SH-SY5Y (cell line): ENCODE measurements at regions not wholly inside any gene's neighbourhood (a gene's known extent, or its start where the extent isn't known, plus 50 kb on each side); places are given as distances from the start of the nearest gene placed in this dataset.

Experiments used
- GATA2 ChIP-seq: IDR thresholded peaks from 2 replicates; pipeline ENCODE4 v1.6.1; 2011; ENCODE audit warnings: mild to moderate bottlenecking, low read depth, low read length
- GATA3 ChIP-seq: IDR thresholded peaks from 2 replicates; pipeline ENCODE4 v1.6.1; 2011; ENCODE audit warnings: low read depth, mild to moderate bottlenecking, low read length, moderate library complexity

GRCh38 chr17:83180264-83180995 is 101.0 kb downstream of the METRNL start:
- TF ChIP-seq GATA2 (no peak), GATA3 (no peak)
